Activated naive CD4-positive, alpha-beta T cell treated with anti-CD3 and anti-CD28 coated beads, Interleukin-2, amount 10 ng/mL, durations not matched to agents 7 days and 5 days (primary cell): ENCODE measurements at regions not wholly inside any gene's neighbourhood (a gene's known extent, or its start where the extent isn't known, plus 50 kb on each side); places are given as distances from the start of the nearest gene placed in this dataset.

Source experiments
- CTCF ChIA-PET: fragments of 350-600 bp; sonication (Branson Sonifier 250); formaldehyde crosslinking; loops from one replicate; lab custom pipeline; 2021; ENCODE audit warnings: antibody characterized with exemption; lab: Charles Lee
- DNase-seq: peaks from one replicate; pipeline ENCODE4 v3.0.0-alpha.2; 2020
- H3K27ac Mint-ChIP-seq: one replicate; pipeline ENCODE4 v1.8.0; 2021; ENCODE audit warnings: mild to moderate bottlenecking, moderate library complexity, mixed read lengths
- H3K27me3 Mint-ChIP-seq: one replicate; pipeline ENCODE4 v1.8.0; 2021; ENCODE audit warnings: mild to moderate bottlenecking, mixed read lengths
- H3K36me3 Mint-ChIP-seq: one replicate; pipeline ENCODE4 v1.8.0; 2021; ENCODE audit warnings: mixed read lengths
- H3K4me1 Mint-ChIP-seq: one replicate; pipeline ENCODE4 v1.8.0; 2021; ENCODE audit warnings: mixed read lengths
- H3K4me3 Mint-ChIP-seq: one replicate; pipeline ENCODE4 v1.8.0; 2021; ENCODE audit warnings: mild to moderate bottlenecking, moderate library complexity, mixed read lengths
- H3K9me3 Mint-ChIP-seq: one replicate; pipeline ENCODE4 v1.8.0; 2021; ENCODE audit warnings: mixed read lengths

GRCh38 chr11:26043665-26044064, 288.3 kb upstream of the ANO3 start:
- no peak overlapping the region for H3K4me3 Mint-ChIP-seq
- no peak overlapping the region for H3K27ac Mint-ChIP-seq
- H3K9me3 Mint-ChIP-seq: peaks cover 5% of the 10 kb centered on the region
- no peaks in the 10 kb centered on the region for H3K4me1 Mint-ChIP-seq
- no peak for DNase-seq
- H3K27me3 Mint-ChIP-seq: no peaks in the 10 kb centered on the region
- H3K36me3 Mint-ChIP-seq: no peaks in the 10 kb centered on the region
- CTCF ChIA-PET: no interaction called here

- H3K36me3 Mint-ChIP-seq: no peaks in the 10 kb centered on the region
- no peak overlapping the region for H3K27ac Mint-ChIP-seq
- DNase-seq: no peak
- H3K4me1 Mint-ChIP-seq: no peaks in the 10 kb centered on the region
- H3K27me3 Mint-ChIP-seq: no peaks in the 10 kb centered on the region
- CTCF ChIA-PET: interaction anchor here (1.1 kb wide), 1 partner anchor 26 kb away, joined by 3 read pairs; no protein-coding TSS in a partner anchor
- no peak overlapping the region for H3K4me3 Mint-ChIP-seq
- H3K9me3 Mint-ChIP-seq: peaks cover 5% of the 10 kb centered on the region
Observed at GRCh38 chr11:26044389-26044788, 287.5 kb upstream of the ANO3 start.

GRCh38 chr11:26045082-26045481, 286.8 kb upstream of the ANO3 start:
- Mint-ChIP-seq H3K36me3 (no peaks in the 10 kb centered on the region), H3K9me3 (peaks cover 5% of the 10 kb centered on the region), H3K4me3 (no peak overlapping the region), H3K27me3 (no peaks in the 10 kb centered on the region), H3K4me1 (no peaks in the 10 kb centered on the region), H3K27ac (no peak overlapping the region)
- CTCF ChIA-PET: interaction anchor here (1.1 kb wide), 1 partner anchor 27 kb away, joined by 3 read pairs; no protein-coding TSS in a partner anchor
- DNase-seq: no peak

GRCh38 chr11:26048271-26048670, 283.7 kb upstream of the ANO3 start:
- Mint-ChIP-seq H3K4me3 (no peak overlapping the region), H3K4me1 (no peaks in the 10 kb centered on the region), H3K27me3 (no peaks in the 10 kb centered on the region), H3K27ac (no peak overlapping the region), H3K36me3 (no peaks in the 10 kb centered on the region), H3K9me3 (peaks cover 6% of the 10 kb centered on the region)
- no peak for DNase-seq
- CTCF ChIA-PET: no interaction called here

- Mint-ChIP-seq H3K4me1 (no peaks in the 10 kb centered on the region), H3K4me3 (no peak overlapping the region), H3K9me3 (peaks cover 3% of the 10 kb centered on the region), H3K27ac (no peak overlapping the region), H3K27me3 (no peaks in the 10 kb centered on the region), H3K36me3 (no peaks in the 10 kb centered on the region)
- no peak for DNase-seq
- CTCF ChIA-PET: no interaction called here
Observed at GRCh38 chr11:26053966-26054365, 278.0 kb upstream of the ANO3 start.

- Mint-ChIP-seq H3K4me3 (no peak overlapping the region), H3K4me1 (no peaks in the 10 kb centered on the region), H3K27me3 (no peaks in the 10 kb centered on the region), H3K9me3 (peaks cover 2% of the 10 kb centered on the region), H3K27ac (no peak overlapping the region), H3K36me3 (no peaks in the 10 kb centered on the region)
- CTCF ChIA-PET: no interaction called here
- DNase-seq: no peak
Observed at GRCh38 chr11:26062660-26063059, 269.3 kb upstream of the ANO3 start.

- H3K27ac Mint-ChIP-seq: no peak overlapping the region
- peaks cover 7% of the 10 kb centered on the region for H3K9me3 Mint-ChIP-seq
- CTCF ChIA-PET: no interaction called here
- no peak overlapping the region for H3K4me3 Mint-ChIP-seq
- DNase-seq: no peak
- no peaks in the 10 kb centered on the region for H3K36me3 Mint-ChIP-seq
- H3K27me3 Mint-ChIP-seq: no peaks in the 10 kb centered on the region
- no peaks in the 10 kb centered on the region for H3K4me1 Mint-ChIP-seq
Observed at GRCh38 chr11:26063915-26064314, 268.0 kb upstream of the ANO3 start.

- H3K27ac Mint-ChIP-seq: no peak overlapping the region
- H3K9me3 Mint-ChIP-seq: peaks cover 7% of the 10 kb centered on the region
- H3K36me3 Mint-ChIP-seq: no peaks in the 10 kb centered on the region
- CTCF ChIA-PET: no interaction called here
- no peak overlapping the region for H3K4me3 Mint-ChIP-seq
- H3K27me3 Mint-ChIP-seq: no peaks in the 10 kb centered on the region
- no peaks in the 10 kb centered on the region for H3K4me1 Mint-ChIP-seq
- no peak for DNase-seq
Observed at GRCh38 chr11:26065944-26066343, 266.0 kb upstream of the ANO3 start.

GRCh38 chr11:26070714-26071380, 261.1 kb upstream of the ANO3 start:
- Mint-ChIP-seq H3K27me3 (no peaks in the 10 kb centered on the region), H3K4me1 (no peaks in the 10 kb centered on the region), H3K27ac (no peak overlapping the region), H3K36me3 (no peaks in the 10 kb centered on the region), H3K4me3 (no peak overlapping the region), H3K9me3 (peaks cover 7% of the 10 kb centered on the region)
- CTCF ChIA-PET: no interaction called here
- no peak for DNase-seq

- no peak overlapping the region for H3K27ac Mint-ChIP-seq
- no peak for DNase-seq
- CTCF ChIA-PET: no interaction called here
- H3K9me3 Mint-ChIP-seq: peaks cover 4% of the 10 kb centered on the region
- no peaks in the 10 kb centered on the region for H3K36me3 Mint-ChIP-seq
- no peaks in the 10 kb centered on the region for H3K4me1 Mint-ChIP-seq
- H3K27me3 Mint-ChIP-seq: no peaks in the 10 kb centered on the region
- no peak overlapping the region for H3K4me3 Mint-ChIP-seq
Observed at GRCh38 chr11:26072614-26073153, 259.2 kb upstream of the ANO3 start.

GRCh38 chr11:26073646-26074045, 258.3 kb upstream of the ANO3 start:
- Mint-ChIP-seq H3K4me1 (no peaks in the 10 kb centered on the region), H3K27ac (no peak overlapping the region)
- CTCF ChIA-PET: interaction anchor here (0.7 kb wide), 1 partner anchor 190 kb away, joined by 3 read pairs; no protein-coding TSS in a partner anchor

GRCh38 chr11:26076233-26076990, 255.5 kb upstream of the ANO3 start:
- H3K4me1 Mint-ChIP-seq: no peaks in the 10 kb centered on the region
- no peaks in the 10 kb centered on the region for H3K36me3 Mint-ChIP-seq
- no peaks in the 10 kb centered on the region for H3K27me3 Mint-ChIP-seq
- H3K27ac Mint-ChIP-seq: no peak overlapping the region
- CTCF ChIA-PET: no interaction called here
- no peak for DNase-seq
- peaks cover 3% of the 10 kb centered on the region for H3K9me3 Mint-ChIP-seq
- H3K4me3 Mint-ChIP-seq: no peak overlapping the region

More at GRCh38 chr11:26073646-26074045, 258.3 kb upstream of the ANO3 start:
- DNase-seq: no peak
- no peaks in the 10 kb centered on the region for H3K9me3 Mint-ChIP-seq
- no peaks in the 10 kb centered on the region for H3K27me3 Mint-ChIP-seq
- H3K4me3 Mint-ChIP-seq: no peak overlapping the region
- no peaks in the 10 kb centered on the region for H3K36me3 Mint-ChIP-seq

- Mint-ChIP-seq H3K36me3 (no peaks in the 10 kb centered on the region), H3K4me3 (no peak overlapping the region), H3K27me3 (no peaks in the 10 kb centered on the region), H3K9me3 (peaks cover 3% of the 10 kb centered on the region), H3K4me1 (no peaks in the 10 kb centered on the region), H3K27ac (no peak overlapping the region)
- no peak for DNase-seq
- CTCF ChIA-PET: no interaction called here
Observed at GRCh38 chr11:26078231-26078821, 253.6 kb upstream of the ANO3 start.

GRCh38 chr11:26084313-26084712, 247.6 kb upstream of the ANO3 start:
- CTCF ChIA-PET: no interaction called here
- H3K9me3 Mint-ChIP-seq: peaks cover under 1% of the 10 kb centered on the region
- no peaks in the 10 kb centered on the region for H3K4me1 Mint-ChIP-seq
- no peaks in the 10 kb centered on the region for H3K36me3 Mint-ChIP-seq
- DNase-seq: no peak
- no peaks in the 10 kb centered on the region for H3K27me3 Mint-ChIP-seq
- H3K27ac Mint-ChIP-seq: no peak overlapping the region
- no peak overlapping the region for H3K4me3 Mint-ChIP-seq
